B cell (primary cell): ENCODE measurements at regions not wholly inside any gene's neighbourhood (a gene's known extent, or its start where the extent isn't known, plus 50 kb on each side); places are given as distances from the start of the nearest gene placed in this dataset.

Experiments used
- ATAC-seq: fragments of 200-7000 bp; cut with Tn5 transposase; one replicate; pipeline ENCODE4 v1.10.0; 2021; ENCODE audit warnings: low read depth, mild to moderate bottlenecking, moderate number of reproducible peaks, moderate library complexity
- CTCF ChIA-PET: fragments of 350-600 bp; sonication (Branson Sonifier 250); formaldehyde crosslinking; loops from one replicate; lab custom pipeline; 2021; ENCODE audit warnings: antibody characterized with exemption, inconsistent platforms; lab: Charles Lee
- POLR2A ChIA-PET: fragments of 350-600 bp; sonication (Branson Sonifier 250); formaldehyde crosslinking; loops from one replicate; lab custom pipeline; 2021; ENCODE audit warnings: antibody characterized with exemption; lab: Charles Lee
- DNase-seq: peaks from one replicate; pipeline ENCODE4 v3.0.0; 2013
- H2AFZ ChIP-seq: 2 replicates; pipeline ENCODE4 v1.6.1; 2012; ENCODE audit warnings: mild to moderate bottlenecking, low read depth, low read length; ENCODE audit not compliant: insufficient read depth, poor library complexity, severe bottlenecking
- H3K27ac ChIP-seq, 2 donors: 1 replicate in 1 of 2; 2 replicates in 1 of 2; pipeline ENCODE4 v1.5.1; 2012 to 2013; ENCODE audit warnings: low read length in 2 of 2, mild to moderate bottlenecking in 2 of 2, moderate library complexity in 1 of 2
- H3K27me3 ChIP-seq, 4 experiments: fragments of 200-600 bp in 1 of 4; sonication (generic) in 1 of 4; replicated peaks in 1 of 4; 1 replicate in 2 of 4; 2 replicates in 2 of 4; pipeline versions ENCODE4 v1.6.1 to v1.7.0; 2013 to 2016; ENCODE audit warnings: low read length in 3 of 4, mild to moderate bottlenecking in 2 of 4, mixed read lengths in 1 of 4, moderate library complexity in 1 of 4; ENCODE audit not compliant: insufficient read depth in 4 of 4, control insufficient read depth in 3 of 4; ENCODE audit errors: control extremely low read depth in 1 of 4
- H3K36me3 ChIP-seq, 2 experiments: replicated peaks in 1 of 2; 1 replicate in 1 of 2; 2 replicates in 1 of 2; pipeline versions ENCODE4 v1.6.1 to v1.7.1; 2013; ENCODE audit warnings: low read length in 1 of 2; ENCODE audit not compliant: insufficient read depth in 2 of 2, control insufficient read depth in 1 of 2; ENCODE audit errors: control extremely low read depth in 1 of 2, extremely low read depth in 1 of 2
- H3K4me1 ChIP-seq, 2 donors: fragments of 200-600 bp in 1 of 2; sonication (generic) in 1 of 2; 1 replicate in 1 of 2; 2 replicates in 1 of 2; pipeline versions ENCODE4 v1.5.1 to v1.6.1; 2013 to 2017; ENCODE audit warnings: low read length in 2 of 2; ENCODE audit not compliant: control insufficient read depth in 2 of 2, insufficient read depth in 2 of 2
- H3K4me2 ChIP-seq: replicated peaks from 2 replicates; pipeline ENCODE3; 2012; ENCODE audit warnings: mild to moderate bottlenecking, low read depth, low read length; ENCODE audit not compliant: poor library complexity, severe bottlenecking
- H3K4me3 ChIP-seq, 5 experiments: fragments of 200-600 bp in 1 of 5; sonication (generic) in 1 of 5; 1 replicate in 3 of 5; 2 replicates in 2 of 5; pipeline versions ENCODE4 v1.5.1 to v1.7.0; 2011 to 2016; ENCODE audit warnings: low read length in 4 of 5, mild to moderate bottlenecking in 4 of 5, low read depth in 2 of 5, control low read depth in 1 of 5, moderate library complexity in 1 of 5; ENCODE audit not compliant: insufficient read depth in 1 of 5; ENCODE audit errors: control extremely low read depth in 1 of 5, extremely low read depth in 1 of 5
- H3K79me2 ChIP-seq: fragments of 200-600 bp; sonication (generic); one replicate; pipeline ENCODE4 v1.6.0; 2016; ENCODE audit warnings: low read length; ENCODE audit not compliant: control insufficient read depth, insufficient read depth
- H3K9ac ChIP-seq: fragments of 200-600 bp; sonication (generic); 2 replicates; pipeline ENCODE4 v1.6.1; 2017; ENCODE audit warnings: mild to moderate bottlenecking, low read length, moderate library complexity
- H3K9me3 ChIP-seq, 3 donors: one replicate each; pipeline versions ENCODE4 v1.6.1 to v1.7.1; 2013; ENCODE audit warnings: low read length in 2 of 3; ENCODE audit not compliant: control insufficient read depth in 2 of 3, insufficient read depth in 1 of 3; ENCODE audit errors: control extremely low read depth in 1 of 3
- H4K20me1 ChIP-seq: 2 replicates; pipeline ENCODE4 v1.6.0; 2012; ENCODE audit warnings: mild to moderate bottlenecking, low read length; ENCODE audit not compliant: insufficient read depth, control insufficient read depth, poor library complexity, severe bottlenecking
- H3K27ac Mint-ChIP-seq: one replicate; pipeline ENCODE4 v1.8.0; 2021; ENCODE audit warnings: mixed read lengths
- H3K27me3 Mint-ChIP-seq: one replicate; pipeline ENCODE4 v1.8.0; 2021; ENCODE audit warnings: mixed read lengths
- H3K4me1 Mint-ChIP-seq: one replicate; pipeline ENCODE4 v1.8.0; 2021; ENCODE audit warnings: mixed read lengths
- H3K4me3 Mint-ChIP-seq: one replicate; pipeline ENCODE4 v1.8.0; 2021; ENCODE audit warnings: mixed read lengths
- H3K9me3 Mint-ChIP-seq: one replicate; pipeline ENCODE4 v1.8.0; 2022; ENCODE audit warnings: mixed read lengths; ENCODE audit not compliant: insufficient read depth
- EZH2 ChIP-seq: IDR thresholded peaks from 2 replicates; pipeline ENCODE4 v1.6.1; 2012; ENCODE audit warnings: borderline replicate concordance, low read depth, mild to moderate bottlenecking, moderate library complexity, low read length; ENCODE audit not compliant: insufficient read depth, poor library complexity, severe bottlenecking
- WGBS: methylation state at CpG from one replicate; pipeline ENCODE4 v1.1.5; 2013; ENCODE audit warnings: missing lambda C conversion rate; ENCODE audit not compliant: insufficient coverage; 5-methylcytosine and 5-hydroxymethylcytosine counted together
- intact Hi-C: fragments of 100-400 bp; cut with micrococcal nuclease; formaldehyde crosslinking; loops from one replicate; pipeline ENCODE4 v1.10.0; 2022
- TF ChIP-seq, protein P1 (sequence below): fragments of 200-600 bp; IDR thresholded peaks from one replicate; pipeline ENCODE4 v1.8.0; 2022; ENCODE audit warnings: antibody characterized with exemption, mild to moderate bottlenecking

DNA sequence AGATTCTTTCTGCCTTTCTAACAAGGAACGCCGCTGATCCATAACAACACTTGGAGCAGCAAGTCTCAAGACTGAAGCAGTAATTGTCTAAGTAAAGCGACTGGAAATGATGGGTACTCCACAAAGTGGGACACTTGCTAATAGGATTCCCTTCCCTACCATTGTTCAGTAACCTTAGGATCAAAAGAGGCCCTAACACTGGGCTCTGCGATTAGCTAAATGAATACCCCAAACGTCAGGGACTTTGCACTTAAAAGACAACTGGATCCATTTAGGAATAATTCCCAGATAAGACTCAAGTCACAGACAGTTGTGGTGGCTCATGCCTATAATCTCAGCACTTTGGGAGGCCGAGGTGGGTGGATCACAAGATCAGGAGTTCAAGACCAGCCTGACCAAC is 221.9 kb upstream of the FGGY start:
- Histone ChIP-seq H4K20me1 (no peaks in the 10 kb centered on the region), H3K36me3 (no peaks in the 10 kb centered on the region), H3K4me2 (no peak overlapping the region), H3K27me3 (no peaks in the 10 kb centered on the region), H3K9me3 (no peaks in the 10 kb centered on the region), H3K4me3 (no peak overlapping the region), H3K4me1 (peaks cover 23 to 26% of the 10 kb centered on the region in 2 donors), H3K79me2 (no peaks in the 10 kb centered on the region), H2AFZ (no peak overlapping the region), H3K9ac (no peak overlapping the region), H3K27ac (no peak overlapping the region)
- DNase-seq = no peak
- H3K27ac Mint-ChIP-seq = no peak overlapping the region
- POLR2A ChIA-PET = no interaction called here
- H3K4me3 Mint-ChIP-seq = no peak overlapping the region
- H3K4me1 Mint-ChIP-seq = peaks cover 37% of the 10 kb centered on the region
- intact Hi-C loops = loop anchor here (10.0 kb wide), 2 partner anchors 60 to 620 kb away; no protein-coding TSS in a partner anchor
- ATAC-seq = no peak
- CTCF ChIA-PET = no interaction called here
- H3K9me3 Mint-ChIP-seq = no peaks in the 10 kb centered on the region
- TF ChIP-seq EZH2 = no peak
- TF ChIP-seq, protein P1, sequence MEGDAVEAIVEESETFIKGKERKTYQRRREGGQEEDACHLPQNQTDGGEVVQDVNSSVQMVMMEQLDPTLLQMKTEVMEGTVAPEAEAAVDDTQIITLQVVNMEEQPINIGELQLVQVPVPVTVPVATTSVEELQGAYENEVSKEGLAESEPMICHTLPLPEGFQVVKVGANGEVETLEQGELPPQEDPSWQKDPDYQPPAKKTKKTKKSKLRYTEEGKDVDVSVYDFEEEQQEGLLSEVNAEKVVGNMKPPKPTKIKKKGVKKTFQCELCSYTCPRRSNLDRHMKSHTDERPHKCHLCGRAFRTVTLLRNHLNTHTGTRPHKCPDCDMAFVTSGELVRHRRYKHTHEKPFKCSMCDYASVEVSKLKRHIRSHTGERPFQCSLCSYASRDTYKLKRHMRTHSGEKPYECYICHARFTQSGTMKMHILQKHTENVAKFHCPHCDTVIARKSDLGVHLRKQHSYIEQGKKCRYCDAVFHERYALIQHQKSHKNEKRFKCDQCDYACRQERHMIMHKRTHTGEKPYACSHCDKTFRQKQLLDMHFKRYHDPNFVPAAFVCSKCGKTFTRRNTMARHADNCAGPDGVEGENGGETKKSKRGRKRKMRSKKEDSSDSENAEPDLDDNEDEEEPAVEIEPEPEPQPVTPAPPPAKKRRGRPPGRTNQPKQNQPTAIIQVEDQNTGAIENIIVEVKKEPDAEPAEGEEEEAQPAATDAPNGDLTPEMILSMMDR = no peak
- H3K27me3 Mint-ChIP-seq = no peaks in the 10 kb centered on the region
- WGBS = 94% methylated on average over 5 of the region's 6 CpGs

DNA sequence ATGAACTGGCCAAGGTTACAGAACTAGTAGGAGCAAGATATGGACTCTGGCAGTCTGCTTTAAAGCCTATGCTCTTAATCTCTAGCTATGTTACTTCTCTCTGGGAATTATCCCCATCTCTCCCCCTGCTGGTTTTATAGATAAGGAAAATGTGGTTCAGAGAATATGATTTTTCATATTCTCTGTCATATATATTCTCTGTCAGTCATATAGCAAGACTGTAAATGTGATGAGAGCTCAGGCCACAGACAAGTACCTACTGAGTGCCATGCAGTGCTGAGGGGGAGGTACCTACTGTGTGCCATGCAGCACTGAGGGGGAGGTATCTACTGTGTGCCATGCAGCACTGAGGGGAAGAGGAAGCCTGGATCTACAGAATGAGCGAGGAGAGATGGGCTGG is 220.3 kb upstream of the FGGY start:
- Mint-ChIP-seq H3K27ac (no peak overlapping the region), H3K27me3 (no peaks in the 10 kb centered on the region), H3K9me3 (no peaks in the 10 kb centered on the region), H3K4me3 (no peak overlapping the region), H3K4me1 (peaks cover 23% of the 10 kb centered on the region)
- H2AFZ ChIP-seq = no peak overlapping the region
- ChIA-PET POLR2A (no interaction called here), CTCF (interaction anchor here (1.1 to 1.8 kb wide), 2 partner anchors 23 to 190 kb away, joined by 3 to 4 read pairs; no protein-coding TSS in a partner anchor)
- no peak for DNase-seq
- H3K9me3 ChIP-seq = no peaks in the 10 kb centered on the region
- no peaks in the 10 kb centered on the region for H3K27me3 ChIP-seq
- TF ChIP-seq EZH2 = no peak
- TF ChIP-seq, protein P1 = no peak
- 100% methylated on average over 1 of the region's 1 CpG for WGBS
- H3K4me1 ChIP-seq = peaks cover 12 to 16% of the 10 kb centered on the region in 2 donors
- ATAC-seq = peak; percentile 21
- H4K20me1 ChIP-seq = no peaks in the 10 kb centered on the region
- H3K4me2 ChIP-seq = no peak overlapping the region
- H3K79me2 ChIP-seq = no peaks in the 10 kb centered on the region
- H3K36me3 ChIP-seq = no peaks in the 10 kb centered on the region
- H3K27ac ChIP-seq = no peak overlapping the region
- intact Hi-C loops = loop anchor here (2.0 to 10.0 kb wide), 3 partner anchors 58 to 618 kb away; partner anchors contain the start of gene JUN
- H3K9ac ChIP-seq = no peak overlapping the region
- no peak overlapping the region for H3K4me3 ChIP-seq
